Effector memory CD4-positive, alpha-beta T cell (primary cell): ENCODE measurements at regions not wholly inside any gene's neighbourhood (a gene's known extent, or its start where the extent isn't known, plus 50 kb on each side); places are given as distances from the start of the nearest gene placed in this dataset.

Experiments used
- DNase-seq, 3 donors: peaks; one replicate each; pipeline ENCODE4 v3.0.0-alpha.2; 2020
- H3K27ac ChIP-seq: 2 replicates; pipeline ENCODE4 v1.7.0; 2013; ENCODE audit warnings: mild to moderate bottlenecking, low read length, moderate library complexity; ENCODE audit not compliant: insufficient read depth, poor library complexity, severe bottlenecking
- H3K27me3 ChIP-seq: replicated peaks from 2 replicates; pipeline ENCODE4 v1.7.0; 2013; ENCODE audit warnings: mild to moderate bottlenecking, low read length; ENCODE audit not compliant: insufficient read depth, control insufficient read depth, poor library complexity, severe bottlenecking
- H3K36me3 ChIP-seq: 2 replicates; pipeline ENCODE4 v1.7.0; 2013; ENCODE audit warnings: mild to moderate bottlenecking, low read length, moderate library complexity; ENCODE audit not compliant: control insufficient read depth, insufficient read depth
- H3K4me1 ChIP-seq: 2 replicates; pipeline ENCODE4 v1.7.0; 2013; ENCODE audit warnings: low read length, mild to moderate bottlenecking; ENCODE audit not compliant: control insufficient read depth, insufficient read depth, poor library complexity, severe bottlenecking
- H3K4me3 ChIP-seq: 2 replicates; pipeline ENCODE4 v1.7.0; 2013; ENCODE audit warnings: low read length, low read depth, mild to moderate bottlenecking; ENCODE audit not compliant: insufficient read depth, poor library complexity, severe bottlenecking
- H3K9me3 ChIP-seq: 2 replicates; pipeline ENCODE4 v1.7.0; 2013; ENCODE audit warnings: mild to moderate bottlenecking, low read length, moderate library complexity; ENCODE audit not compliant: control insufficient read depth

DNA sequence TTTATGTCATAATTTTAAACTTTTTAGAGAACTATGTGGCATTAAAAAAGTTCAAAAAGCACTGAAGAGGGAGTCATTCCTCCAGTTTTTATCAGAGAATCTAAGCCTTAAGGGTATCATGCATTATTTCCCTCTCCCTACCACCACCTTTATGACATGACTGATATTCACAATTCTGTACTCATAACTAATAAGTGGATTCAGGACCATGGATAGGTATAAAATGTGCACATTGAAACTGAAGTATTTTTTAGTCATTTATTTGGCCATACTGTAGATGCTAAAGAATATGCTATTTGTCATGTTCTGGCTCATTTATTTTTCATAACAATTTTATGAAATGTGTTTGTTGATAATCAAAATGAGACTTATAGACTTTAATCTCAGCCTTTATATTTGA lies 897.5 kb upstream of the AGA start:
- Histone ChIP-seq H3K4me1 (no peaks in the 10 kb centered on the region), H3K27ac (no peak overlapping the region), H3K36me3 (no peaks in the 10 kb centered on the region), H3K27me3 (no peaks in the 10 kb centered on the region), H3K4me3 (no peak overlapping the region), H3K9me3 (no peaks in the 10 kb centered on the region)
- DNase-seq, result no peak

DNA sequence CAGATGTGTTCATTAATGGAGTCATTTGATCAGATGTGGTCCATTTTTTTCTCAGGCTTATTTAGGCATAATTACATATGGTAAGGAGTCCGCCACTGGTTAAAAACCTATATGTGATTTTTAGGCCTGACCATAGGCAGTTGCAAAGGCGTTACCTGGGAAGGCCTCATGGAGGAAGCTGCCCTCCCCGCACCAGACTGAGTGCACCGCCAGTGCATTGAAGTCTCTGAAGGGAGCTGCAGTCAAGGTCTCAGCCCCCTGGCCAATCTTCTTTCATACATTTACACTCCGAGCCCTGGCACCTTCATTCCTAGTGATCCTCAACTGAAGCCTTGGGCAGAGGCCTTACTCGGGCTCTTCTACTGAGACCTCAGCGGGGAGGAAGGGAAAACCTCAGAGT lies 898.2 kb upstream of the AGA start:
- Histone ChIP-seq H3K4me1 (no peaks in the 10 kb centered on the region), H3K27ac (no peak overlapping the region), H3K9me3 (no peaks in the 10 kb centered on the region), H3K27me3 (no peaks in the 10 kb centered on the region), H3K4me3 (no peak overlapping the region), H3K36me3 (no peaks in the 10 kb centered on the region)
- no peak for DNase-seq

- Histone ChIP-seq H3K4me3 (no peak overlapping the region), H3K27ac (no peak overlapping the region), H3K4me1 (no peaks in the 10 kb centered on the region), H3K9me3 (no peaks in the 10 kb centered on the region), H3K36me3 (no peaks in the 10 kb centered on the region), H3K27me3 (no peaks in the 10 kb centered on the region)
- no peak for DNase-seq
These were observed 901.9 kb upstream of the AGA start for GRCh38 chr4:178344096-178344495.

- Histone ChIP-seq H3K27ac (no peak overlapping the region), H3K4me3 (no peak overlapping the region)
- no peak for DNase-seq
These were observed 904.9 kb upstream of the AGA start for GRCh38 chr4:178347111-178347510.

GRCh38 chr4:178349601-178350000 lies 907.4 kb upstream of the AGA start:
- DNase-seq, result no peak
- H3K4me3 ChIP-seq, result no peak overlapping the region
- H3K9me3 ChIP-seq, result no peaks in the 10 kb centered on the region
- H3K4me1 ChIP-seq, result no peaks in the 10 kb centered on the region
- H3K27ac ChIP-seq, result no peak overlapping the region
- H3K27me3 ChIP-seq, result no peaks in the 10 kb centered on the region
- no peaks in the 10 kb centered on the region for H3K36me3 ChIP-seq

More at GRCh38 chr4:178347111-178347510, 904.9 kb upstream of the AGA start:
- no peaks in the 10 kb centered on the region for H3K27me3 ChIP-seq
- no peaks in the 10 kb centered on the region for H3K9me3 ChIP-seq
- H3K4me1 ChIP-seq, result no peaks in the 10 kb centered on the region
- no peaks in the 10 kb centered on the region for H3K36me3 ChIP-seq

DNA sequence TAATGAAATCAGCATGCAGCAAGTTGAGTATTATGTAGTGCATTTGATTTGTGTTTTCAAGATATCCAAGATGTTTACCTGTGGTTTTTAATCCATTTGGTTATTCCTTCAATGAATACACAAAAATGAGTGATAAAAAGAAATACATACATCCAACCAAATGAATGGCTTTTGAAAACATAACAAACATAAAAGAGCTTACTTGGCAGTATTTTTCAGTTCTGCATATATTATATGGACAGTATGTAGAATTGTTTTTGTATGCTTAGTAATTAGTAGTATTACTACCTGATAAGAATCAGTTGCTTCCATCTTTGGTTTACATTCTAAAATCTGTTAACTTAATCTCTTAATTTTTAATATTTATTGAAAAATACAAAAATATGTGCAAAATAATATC lies 908.9 kb upstream of the AGA start:
- H3K4me1 ChIP-seq, result no peaks in the 10 kb centered on the region

DNA sequence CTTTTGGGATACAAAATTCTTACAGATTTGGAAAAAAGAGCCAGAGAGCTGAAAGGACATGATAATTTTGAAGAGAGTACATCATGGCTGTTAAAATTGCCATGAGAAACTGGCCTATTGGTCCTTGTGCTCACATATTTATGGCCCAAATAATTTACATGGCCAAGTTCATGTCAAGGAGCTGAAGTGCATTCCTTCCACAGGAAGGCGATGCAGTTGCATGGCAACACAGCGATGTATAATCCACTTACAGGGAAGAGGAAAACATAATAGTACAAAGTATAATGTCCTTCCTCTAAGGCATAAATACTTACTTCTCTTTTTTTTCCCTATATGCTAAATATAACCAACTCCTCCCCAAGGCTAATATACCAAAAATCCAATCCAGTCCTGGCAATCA lies 914.5 kb upstream of the AGA start:
- no peak for DNase-seq
- no peaks in the 10 kb centered on the region for H3K27me3 ChIP-seq
- no peak overlapping the region for H3K4me3 ChIP-seq
- no peaks in the 10 kb centered on the region for H3K36me3 ChIP-seq
- H3K4me1 ChIP-seq, result no peaks in the 10 kb centered on the region
- H3K27ac ChIP-seq, result no peak overlapping the region
- no peaks in the 10 kb centered on the region for H3K9me3 ChIP-seq

More for the DNA sequence above, 908.9 kb upstream of the AGA start:
- Histone ChIP-seq H3K9me3 (no peaks in the 10 kb centered on the region), H3K27ac (no peak overlapping the region), H3K4me3 (no peak overlapping the region), H3K27me3 (no peaks in the 10 kb centered on the region), H3K36me3 (no peaks in the 10 kb centered on the region)
- DNase-seq, result no peak

DNA sequence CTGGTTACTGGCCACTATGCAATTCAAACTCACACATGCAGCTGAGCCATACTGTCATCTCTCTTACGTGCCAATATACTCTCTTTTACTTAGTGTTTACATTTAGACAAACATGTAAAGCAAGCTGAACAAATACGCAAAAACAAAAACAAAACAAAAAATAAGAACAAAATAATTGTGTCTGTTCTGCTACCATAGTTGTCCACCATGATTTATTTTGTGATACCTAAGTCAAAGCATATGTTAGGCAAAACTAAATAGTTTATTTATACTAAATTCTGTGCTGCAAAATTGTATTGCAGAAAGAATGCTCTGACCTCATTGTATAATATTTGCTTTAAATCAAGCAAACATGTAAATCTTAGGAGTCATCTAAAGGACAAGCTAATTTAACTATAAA lies 943.2 kb upstream of the AGA start:
- Histone ChIP-seq H3K27me3 (no peaks in the 10 kb centered on the region), H3K36me3 (no peaks in the 10 kb centered on the region), H3K4me3 (no peak overlapping the region), H3K9me3 (no peaks in the 10 kb centered on the region), H3K27ac (no peak overlapping the region), H3K4me1 (no peaks in the 10 kb centered on the region)
- no peak for DNase-seq

GRCh38 chr4:178387756-178388155 lies 945.5 kb upstream of the AGA start:
- H3K36me3 ChIP-seq, result no peaks in the 10 kb centered on the region
- no peaks in the 10 kb centered on the region for H3K4me1 ChIP-seq
- DNase-seq, result no peak

GRCh38 chr4:178395798-178396197 lies 953.6 kb upstream of the AGA start:
- Histone ChIP-seq H3K36me3 (no peaks in the 10 kb centered on the region), H3K4me3 (no peak overlapping the region), H3K27ac (no peak overlapping the region), H3K4me1 (no peaks in the 10 kb centered on the region), H3K27me3 (no peaks in the 10 kb centered on the region), H3K9me3 (no peaks in the 10 kb centered on the region)
- no peak for DNase-seq

More at GRCh38 chr4:178387756-178388155, 945.5 kb upstream of the AGA start:
- H3K27ac ChIP-seq, result no peak overlapping the region
- no peak overlapping the region for H3K4me3 ChIP-seq
- no peaks in the 10 kb centered on the region for H3K27me3 ChIP-seq
- H3K9me3 ChIP-seq, result no peaks in the 10 kb centered on the region

- no peak overlapping the region for H3K4me3 ChIP-seq
- no peaks in the 10 kb centered on the region for H3K9me3 ChIP-seq
- H3K4me1 ChIP-seq, result no peaks in the 10 kb centered on the region
- H3K27me3 ChIP-seq, result no peaks in the 10 kb centered on the region
- no peaks in the 10 kb centered on the region for H3K36me3 ChIP-seq
- DNase-seq, result no peak
- no peak overlapping the region for H3K27ac ChIP-seq
These were observed 970.2 kb upstream of the AGA start for GRCh38 chr4:178412455-178412854.
